MG63 (cell line): ENCODE measurements at regions not wholly inside any gene's neighbourhood (a gene's known extent, or its start where the extent isn't known, plus 50 kb on each side); places are given as distances from the start of the nearest gene placed in this dataset.
A peak's percentile ranks its signal among the peaks of the same experiment; 100 is the strongest.

Experiments
- DNase-seq: peaks from one replicate; pipeline ENCODE4 v3.0.0-alpha.2; 2020
- H3K27me3 ChIP-seq: fragments of 250-450 bp; sonication (Bioruptor Pico); 2 replicates; pipeline ENCODE4 v1.5.1; 2020; ENCODE audit warnings: mild to moderate bottlenecking, moderate library complexity
- H3K36me3 ChIP-seq: fragments of 250-450 bp; sonication (Bioruptor Pico); 2 replicates; pipeline ENCODE4 v1.5.1; 2020; ENCODE audit warnings: mild to moderate bottlenecking, moderate library complexity
- H3K4me3 ChIP-seq: fragments of 250-450 bp; sonication (Bioruptor Pico); 2 replicates; pipeline ENCODE4 v1.5.1; 2020; ENCODE audit warnings: mild to moderate bottlenecking, moderate library complexity
- H3K9me3 ChIP-seq: fragments of 250-450 bp; sonication (Bioruptor Pico); 2 replicates; pipeline ENCODE4 v1.5.1; 2020; ENCODE audit warnings: mild to moderate bottlenecking, moderate library complexity

DNA sequence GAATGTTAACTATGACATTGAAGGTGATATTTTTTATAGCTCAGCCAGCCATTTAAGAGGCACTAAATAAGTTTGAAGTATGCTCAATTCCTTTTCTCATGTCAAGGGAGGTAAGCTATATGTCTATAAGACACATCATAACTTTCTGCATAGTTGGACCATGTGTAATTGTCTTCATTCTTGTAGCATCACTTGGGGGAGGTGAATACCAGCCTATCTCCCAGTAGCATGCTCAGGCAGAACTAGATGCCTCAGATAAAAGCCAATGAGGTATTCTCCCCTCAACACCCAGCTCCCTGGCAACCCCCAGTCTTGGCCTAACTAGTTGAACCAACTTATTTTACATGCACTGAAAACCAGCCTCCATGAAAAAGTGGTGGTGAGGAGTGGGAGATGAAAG, 158.3 kb upstream of the JAG1 start:
- Histone ChIP-seq H3K36me3 (no peaks in the 10 kb centered on the region), H3K4me3 (no peak overlapping the region), H3K27me3 (no peaks in the 10 kb centered on the region), H3K9me3 (no peaks in the 10 kb centered on the region)
- no peak for DNase-seq

DNA sequence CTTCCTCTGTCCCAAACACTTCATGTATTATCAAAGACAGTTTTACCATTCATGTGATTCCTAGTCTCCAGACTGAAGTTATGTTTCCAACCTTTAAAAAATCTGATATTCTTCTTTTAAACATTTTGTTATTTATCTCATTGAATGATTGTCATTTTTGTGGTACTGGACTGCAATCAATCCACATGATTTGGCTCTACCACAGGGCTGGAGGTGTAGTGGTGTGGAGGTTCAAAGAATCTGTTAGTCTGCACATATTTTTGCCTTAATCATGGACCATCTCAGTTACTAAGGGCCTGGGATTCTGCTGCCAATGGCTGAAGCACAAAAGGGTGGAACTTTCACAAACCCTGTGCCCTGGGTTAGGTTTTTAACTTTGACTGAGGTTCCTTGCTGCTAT, 164.1 kb upstream of the JAG1 start:
- H3K9me3 ChIP-seq, result peaks cover 10% of the 10 kb centered on the region
- no peaks in the 10 kb centered on the region for H3K36me3 ChIP-seq
- no peak overlapping the region for H3K4me3 ChIP-seq
- DNase-seq, result no peak
- no peaks in the 10 kb centered on the region for H3K27me3 ChIP-seq

DNA sequence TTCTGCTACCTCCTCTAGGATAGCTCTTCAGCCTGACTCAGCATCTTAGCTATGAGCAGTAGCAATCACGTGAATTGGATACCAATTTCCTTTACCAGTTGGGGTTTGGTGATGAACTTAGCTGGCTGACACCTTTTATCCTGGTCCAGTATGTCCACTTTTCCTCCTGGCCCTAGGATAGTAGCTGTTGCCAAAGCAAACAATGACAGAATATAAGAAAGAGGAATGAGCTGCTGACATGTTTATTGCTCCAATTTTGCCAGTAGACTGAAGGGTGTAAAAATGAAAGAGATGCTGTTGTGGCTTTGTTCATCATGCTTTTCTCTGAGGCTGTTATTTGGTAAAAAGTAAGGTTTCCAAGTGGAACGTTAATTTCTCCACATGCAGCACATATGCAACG, 168.3 kb upstream of the JAG1 start:
- DNase-seq, result no peak
- H3K9me3 ChIP-seq, result peaks cover 10% of the 10 kb centered on the region
- H3K36me3 ChIP-seq, result no peaks in the 10 kb centered on the region
- H3K27me3 ChIP-seq, result no peaks in the 10 kb centered on the region
- H3K4me3 ChIP-seq, result no peak overlapping the region

DNA sequence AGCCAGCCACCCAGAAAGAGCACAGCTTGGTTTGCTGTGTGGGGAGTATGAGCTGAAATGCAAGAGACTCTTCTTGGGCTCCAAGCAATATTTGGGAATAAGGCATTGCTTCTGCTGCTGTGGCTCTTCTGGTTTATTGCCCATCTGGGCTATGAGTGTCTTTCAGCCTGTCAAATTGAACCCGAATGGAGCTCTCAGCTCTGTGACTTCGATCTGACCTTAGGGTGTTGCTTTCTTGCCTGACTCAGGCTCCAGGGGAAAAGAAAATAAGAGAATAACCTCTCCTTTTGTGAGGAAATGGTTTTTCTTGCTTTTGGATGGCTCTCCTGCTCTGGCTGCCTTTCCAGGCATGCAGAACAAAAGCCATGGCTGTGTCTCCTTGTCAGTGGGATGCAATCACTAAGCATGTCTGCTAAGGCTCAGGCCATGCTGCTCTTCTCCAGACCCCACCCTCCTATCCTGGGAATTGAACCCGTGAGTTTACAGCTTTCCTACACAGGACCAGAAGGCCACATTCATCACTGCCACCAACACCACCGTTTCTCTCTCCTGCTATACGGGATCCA, 169.4 kb upstream of the JAG1 start:
- no peak for DNase-seq
- Histone ChIP-seq H3K36me3 (no peaks in the 10 kb centered on the region), H3K4me3 (no peak overlapping the region), H3K9me3 (peaks cover 10% of the 10 kb centered on the region), H3K27me3 (no peaks in the 10 kb centered on the region)

DNA sequence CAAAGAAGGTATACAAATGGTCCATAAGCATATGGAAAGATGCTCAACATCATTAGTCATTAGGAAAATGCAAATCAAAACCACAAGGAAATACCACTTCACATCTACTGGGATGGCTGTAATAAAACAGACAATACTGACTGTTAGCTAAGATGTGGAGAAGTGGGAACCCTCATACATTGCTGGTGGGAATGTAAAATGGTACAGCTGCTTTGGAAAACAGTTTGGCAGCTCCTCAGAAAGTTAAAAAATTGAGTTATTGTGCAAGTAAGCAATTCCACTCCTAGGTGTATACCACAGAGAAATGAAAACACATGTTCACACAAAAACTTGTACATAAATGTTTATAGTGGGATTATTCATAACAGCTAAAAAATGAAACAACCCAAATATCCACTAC, 173.0 kb upstream of the JAG1 start:
- Histone ChIP-seq H3K27me3 (no peaks in the 10 kb centered on the region), H3K9me3 (peaks cover 2% of the 10 kb centered on the region), H3K4me3 (no peak overlapping the region), H3K36me3 (no peaks in the 10 kb centered on the region)
- DNase-seq, result no peak

DNA sequence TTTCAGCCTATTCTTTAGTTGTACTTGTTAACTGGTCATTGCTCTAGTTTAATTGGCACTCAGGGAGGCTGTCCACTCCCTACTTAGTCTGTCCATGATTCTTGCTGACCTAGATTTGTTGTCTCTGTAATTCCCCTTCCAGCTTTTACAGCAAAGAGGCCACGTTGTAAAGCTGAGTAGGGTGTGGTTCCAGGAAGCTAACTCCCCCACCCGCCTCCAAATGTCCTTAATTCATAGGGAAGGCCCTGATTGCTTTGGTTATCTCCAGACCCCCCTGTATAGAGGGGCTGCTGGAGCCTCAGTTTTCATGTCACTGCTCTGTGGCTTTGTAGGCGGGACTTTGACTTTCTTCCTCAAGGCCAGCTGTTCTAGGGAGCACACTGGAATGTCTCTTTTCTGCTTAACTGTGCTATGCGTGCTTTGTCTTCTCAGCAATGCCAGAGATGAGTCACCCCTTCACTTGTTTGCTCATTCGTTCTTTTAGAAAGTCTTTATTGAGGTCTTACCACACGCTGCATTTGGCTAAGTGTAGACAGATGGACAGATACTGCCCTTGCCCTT, 175.1 kb upstream of the JAG1 start:
- Histone ChIP-seq H3K36me3 (no peaks in the 10 kb centered on the region), H3K9me3 (no peaks in the 10 kb centered on the region; the same call in 1 of the 2 replicates), H3K4me3 (no peak overlapping the region), H3K27me3 (no peaks in the 10 kb centered on the region)
- DNase-seq, result peak; percentile 66

DNA sequence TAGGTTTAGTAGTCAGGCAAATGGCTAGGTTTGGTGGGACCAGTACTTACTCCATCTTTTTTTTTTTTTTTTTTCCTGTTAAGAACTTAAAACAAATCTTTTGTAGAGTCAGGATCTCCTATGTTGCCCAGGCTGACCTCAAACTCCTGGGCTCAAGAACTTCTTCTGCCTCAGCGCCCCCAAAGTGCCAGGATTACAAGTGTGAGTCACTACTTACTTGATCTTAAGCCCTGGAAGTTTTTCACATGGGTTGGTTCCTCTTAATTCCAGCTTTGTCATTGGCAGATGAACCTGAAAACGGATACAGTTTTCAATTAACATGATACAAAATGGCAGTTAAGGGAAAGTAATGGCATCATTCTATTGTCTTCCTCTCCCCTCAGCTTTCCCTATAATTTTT, 179.4 kb upstream of the JAG1 start:
- H3K4me3 ChIP-seq, result no peak overlapping the region
- H3K27me3 ChIP-seq, result no peaks in the 10 kb centered on the region
- no peaks in the 10 kb centered on the region; the same call in 1 of the 2 replicates for H3K9me3 ChIP-seq
- no peaks in the 10 kb centered on the region for H3K36me3 ChIP-seq
- DNase-seq, result peak; percentile 67

DNA sequence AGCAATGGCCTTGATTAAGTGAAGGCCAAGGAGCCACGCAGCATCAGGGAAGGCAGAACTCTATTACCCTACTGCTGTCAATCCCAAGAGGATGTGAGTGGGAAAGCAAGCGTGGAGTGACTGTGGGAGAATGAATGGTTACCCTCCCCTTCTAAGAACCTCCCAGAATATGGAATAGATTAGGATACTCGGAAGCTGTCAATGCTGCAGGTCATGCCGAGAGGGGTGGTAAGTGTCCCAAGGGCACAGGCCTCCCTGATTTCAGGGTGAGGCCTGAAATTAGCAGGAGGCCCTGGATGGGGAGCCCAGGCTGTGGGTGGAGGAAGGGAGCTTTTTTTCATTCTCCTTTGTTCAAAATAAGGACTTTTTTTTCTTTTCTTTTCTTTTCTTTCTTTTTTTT, 179.9 kb upstream of the JAG1 start:
- Histone ChIP-seq H3K4me3 (no peak overlapping the region), H3K36me3 (no peaks in the 10 kb centered on the region), H3K27me3 (no peaks in the 10 kb centered on the region), H3K9me3 (no peaks in the 10 kb centered on the region; the same call in 1 of the 2 replicates)
- DNase-seq, result no peak

DNA sequence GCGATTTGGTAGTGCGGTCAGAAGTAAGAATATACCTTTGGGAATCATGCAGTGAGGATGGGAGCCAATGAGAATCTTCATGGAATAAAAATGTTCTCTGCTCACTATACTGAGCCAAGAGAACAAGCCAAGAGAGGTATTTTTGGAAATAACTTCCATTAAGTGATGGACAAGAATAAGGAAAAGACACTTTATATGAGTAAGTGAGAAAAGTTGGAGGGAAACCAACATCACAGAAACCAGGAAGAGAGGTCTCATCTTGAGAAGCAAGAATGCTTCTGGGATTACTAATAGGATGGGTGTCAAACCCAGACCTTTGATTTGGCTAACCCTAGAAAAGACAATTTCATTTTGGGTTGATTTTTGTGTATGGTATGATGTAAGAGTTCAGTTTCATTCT, 181.2 kb upstream of the JAG1 start:
- no peak for DNase-seq
- Histone ChIP-seq H3K4me3 (no peak overlapping the region), H3K27me3 (no peaks in the 10 kb centered on the region), H3K9me3 (no peaks in the 10 kb centered on the region; the same call in 1 of the 2 replicates), H3K36me3 (no peaks in the 10 kb centered on the region)

DNA sequence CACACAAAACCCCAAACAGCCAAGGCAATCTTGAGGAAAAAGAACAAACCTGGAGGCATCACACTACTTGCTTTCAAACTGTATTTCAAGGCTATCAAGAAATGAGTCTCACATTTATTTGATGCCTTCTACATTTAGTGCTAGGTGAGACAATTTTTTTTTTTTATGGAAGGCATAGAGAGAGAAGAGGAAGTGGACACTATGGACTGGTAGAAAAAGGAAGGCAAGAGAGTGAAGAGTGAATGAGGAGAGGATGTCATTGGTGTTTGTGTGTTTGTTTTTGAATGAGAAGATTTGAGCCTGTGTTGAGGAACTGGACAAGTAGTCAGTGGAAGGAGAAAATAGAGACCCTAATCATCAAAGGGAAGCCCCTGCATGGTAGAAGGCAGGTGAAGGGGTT, 182.0 kb upstream of the JAG1 start:
- Histone ChIP-seq H3K9me3 (no peaks in the 10 kb centered on the region; the same call in 1 of the 2 replicates), H3K27me3 (no peaks in the 10 kb centered on the region), H3K36me3 (no peaks in the 10 kb centered on the region), H3K4me3 (no peak overlapping the region)
- no peak for DNase-seq

DNA sequence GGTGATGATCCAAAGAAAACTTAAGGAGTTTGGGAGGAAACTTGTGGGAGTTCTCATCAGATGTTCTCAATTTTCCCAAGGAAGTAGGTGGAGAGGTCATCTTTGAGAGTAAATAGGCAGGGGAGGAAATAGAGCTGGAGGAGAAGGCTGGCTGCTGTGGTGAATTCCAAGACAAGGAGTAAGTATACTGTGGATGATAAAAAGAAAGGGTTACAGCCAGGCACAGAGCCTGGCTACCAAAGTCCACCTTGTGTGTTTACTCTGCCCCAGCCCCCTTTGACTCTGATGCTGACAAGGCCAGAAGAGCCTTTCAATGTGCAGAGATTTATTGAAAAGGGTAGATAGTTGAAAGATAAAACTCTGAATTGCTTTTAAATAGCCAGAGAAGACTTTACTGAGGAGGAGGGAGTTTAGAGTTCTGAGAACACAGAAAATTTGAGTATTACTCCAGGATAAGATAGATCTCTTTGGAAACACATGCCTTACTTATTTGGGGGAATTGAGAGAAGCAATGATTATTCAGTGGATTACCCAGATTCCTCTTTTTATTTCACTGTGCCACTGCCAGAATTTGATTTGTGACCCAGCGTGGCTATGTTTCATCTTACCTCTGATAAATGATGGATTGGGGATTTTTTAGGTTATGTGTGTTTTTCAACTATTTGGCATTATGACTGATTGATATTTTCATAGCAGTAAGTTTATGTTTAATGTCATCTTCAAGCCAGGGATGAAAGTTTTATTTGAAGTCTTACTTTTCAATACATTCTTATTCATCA, 182.6 kb upstream of the JAG1 start:
- no peak for DNase-seq
- no peak overlapping the region for H3K4me3 ChIP-seq
- no peaks in the 10 kb centered on the region for H3K27me3 ChIP-seq
- no peaks in the 10 kb centered on the region; the same call in 1 of the 2 replicates for H3K9me3 ChIP-seq
- H3K36me3 ChIP-seq, result no peaks in the 10 kb centered on the region

DNA sequence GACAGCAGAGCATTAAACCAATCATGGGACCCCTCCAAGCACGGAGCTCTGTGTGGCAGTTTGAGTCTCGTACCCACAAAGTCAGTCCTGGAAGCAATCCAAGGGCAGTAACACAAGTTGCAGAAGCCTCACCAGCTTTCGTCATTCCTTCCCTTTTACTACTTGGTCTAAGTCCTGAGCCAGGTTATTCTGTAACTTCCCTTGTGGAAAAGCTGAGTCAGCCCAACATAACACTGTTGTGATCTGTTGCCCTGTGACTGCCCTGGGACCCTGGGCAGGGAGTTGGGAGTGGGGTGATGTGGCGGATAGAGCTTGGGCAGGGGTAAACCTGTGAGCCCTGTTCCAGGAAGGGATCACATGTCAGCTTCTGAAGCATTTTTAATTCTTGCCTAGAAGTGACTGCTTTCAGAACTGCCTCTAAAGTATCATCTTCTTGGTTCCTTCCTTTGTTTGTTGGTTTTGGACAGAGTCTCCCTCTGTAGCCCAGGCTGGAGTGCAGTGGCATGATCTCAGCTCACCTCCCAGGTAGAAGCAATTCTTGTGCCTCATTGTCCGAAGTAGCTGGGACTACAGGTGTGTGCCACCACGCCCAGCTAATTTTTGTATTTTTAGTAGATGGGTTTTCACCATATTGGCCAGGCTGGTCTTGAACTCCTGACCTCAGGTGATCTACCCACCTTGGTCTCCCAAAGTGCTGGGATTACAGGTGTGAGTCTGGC, 183.7 kb upstream of the JAG1 start:
- H3K27me3 ChIP-seq, result no peaks in the 10 kb centered on the region
- H3K36me3 ChIP-seq, result no peaks in the 10 kb centered on the region
- H3K9me3 ChIP-seq, result no peaks in the 10 kb centered on the region; the same call in 1 of the 2 replicates
- H3K4me3 ChIP-seq, result no peak overlapping the region
- DNase-seq, result peak; percentile 66

DNA sequence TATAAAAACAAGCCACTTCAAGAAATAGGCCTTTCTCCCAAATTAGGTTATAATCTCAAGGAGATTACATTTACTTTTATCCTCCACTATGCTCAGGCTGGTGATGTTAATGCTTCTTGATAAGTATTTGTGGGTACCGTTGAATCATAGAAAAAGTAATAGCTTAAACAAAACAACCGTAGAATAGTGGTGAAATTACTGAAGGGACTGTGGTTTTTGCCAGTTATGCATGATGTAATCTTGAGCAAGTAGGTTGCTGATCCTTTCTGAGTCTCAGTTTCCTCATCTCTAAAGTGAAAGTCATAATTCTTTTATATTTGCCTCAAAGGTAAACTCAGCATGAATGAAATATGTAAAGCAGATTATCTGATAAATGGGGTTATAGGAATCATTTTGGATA, 187.3 kb upstream of the JAG1 start:
- DNase-seq, result no peak
- H3K27me3 ChIP-seq, result no peaks in the 10 kb centered on the region
- no peaks in the 10 kb centered on the region for H3K36me3 ChIP-seq
- H3K9me3 ChIP-seq, result no peaks in the 10 kb centered on the region
- H3K4me3 ChIP-seq, result no peak overlapping the region

DNA sequence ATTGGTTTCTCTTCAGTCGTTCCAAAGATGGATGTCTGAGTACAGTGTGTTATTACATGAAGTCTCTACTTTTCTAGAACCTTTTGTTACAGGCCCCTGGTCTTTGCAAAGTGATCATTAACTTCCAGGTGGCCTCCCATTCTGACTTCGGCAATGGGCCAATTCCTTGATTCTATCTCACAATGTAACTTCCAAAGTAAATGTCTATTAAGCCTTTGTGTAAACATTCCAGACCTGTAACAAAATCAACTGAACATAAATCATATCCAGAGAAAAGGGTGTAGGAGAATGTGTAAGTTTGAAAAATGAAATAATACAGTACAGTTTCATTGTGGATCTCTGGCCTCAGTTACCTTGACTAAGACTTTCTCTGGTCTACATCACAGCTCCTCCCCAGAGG, 187.8 kb upstream of the JAG1 start:
- Histone ChIP-seq H3K36me3 (no peaks in the 10 kb centered on the region), H3K27me3 (no peaks in the 10 kb centered on the region), H3K4me3 (no peak overlapping the region), H3K9me3 (no peaks in the 10 kb centered on the region)
- no peak for DNase-seq

DNA sequence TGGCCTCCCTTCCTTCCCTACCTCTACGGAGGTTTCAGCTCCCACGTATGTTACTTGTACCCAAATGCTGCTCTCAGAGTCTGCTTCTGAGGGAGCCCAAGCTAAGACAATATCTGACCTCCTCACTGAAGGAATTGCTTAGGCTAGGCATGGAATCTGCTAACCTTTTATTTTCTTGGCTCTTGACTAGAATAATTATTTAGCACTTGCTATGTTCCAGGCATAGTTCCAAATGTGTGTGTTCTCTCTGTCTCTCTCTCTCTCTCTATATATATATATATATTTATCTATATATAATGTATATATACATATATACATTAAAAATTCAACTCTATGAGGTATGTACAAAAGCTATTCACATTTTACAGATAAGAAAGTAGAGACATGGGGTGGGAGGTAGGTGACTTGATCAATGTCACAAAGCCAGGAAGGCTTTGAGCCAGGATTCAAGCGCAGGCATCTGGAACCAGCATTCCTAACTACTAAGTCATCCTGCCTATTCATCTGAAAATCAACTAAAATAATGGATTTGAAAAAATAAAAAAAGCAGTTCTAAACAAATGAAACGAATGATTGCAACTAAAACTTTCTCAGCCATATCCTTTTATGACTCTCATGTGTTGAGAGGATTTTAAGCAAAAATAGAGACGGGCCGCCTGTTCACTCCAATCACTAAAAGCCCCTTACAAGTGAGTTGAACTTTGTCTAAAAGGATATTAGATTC, 189.7 kb upstream of the JAG1 start:
- Histone ChIP-seq H3K9me3 (no peaks in the 10 kb centered on the region), H3K4me3 (no peak overlapping the region), H3K27me3 (no peaks in the 10 kb centered on the region), H3K36me3 (no peaks in the 10 kb centered on the region)
- DNase-seq, result peak; percentile 66

DNA sequence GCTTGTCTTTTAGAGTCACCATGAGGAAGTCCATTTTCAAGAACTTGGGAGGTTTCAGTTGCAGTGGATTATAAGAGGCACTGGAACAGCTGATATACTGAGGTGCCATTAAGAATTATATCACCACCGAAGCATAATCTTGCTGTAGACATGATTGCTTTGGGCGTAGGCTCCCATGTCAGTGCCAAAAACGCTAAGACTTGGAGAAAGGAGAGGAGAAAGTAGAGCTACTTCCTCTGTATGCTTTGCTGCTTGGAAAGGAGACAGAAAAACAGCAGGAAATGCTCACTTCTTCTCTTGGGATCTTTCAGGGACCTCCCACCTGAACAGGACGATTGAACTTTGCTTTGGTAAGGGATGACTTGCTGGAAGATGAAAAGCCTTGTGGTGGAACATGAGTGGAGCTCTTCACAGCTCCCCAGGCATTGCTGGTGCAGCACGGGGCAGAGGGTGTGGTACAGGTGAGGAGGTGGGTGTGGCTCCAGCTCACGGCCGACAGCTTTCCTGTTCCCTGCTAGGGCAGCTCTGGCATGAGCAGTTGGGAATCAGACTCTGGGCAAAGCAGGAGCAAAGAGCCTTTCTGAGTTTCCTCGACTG, 190.4 kb upstream of the JAG1 start:
- no peak overlapping the region for H3K4me3 ChIP-seq
- H3K36me3 ChIP-seq, result no peaks in the 10 kb centered on the region
- no peaks in the 10 kb centered on the region for H3K9me3 ChIP-seq
- no peaks in the 10 kb centered on the region for H3K27me3 ChIP-seq
- DNase-seq, result peak; percentile 51
